Activated CD4-positive, alpha-beta T cell treated with anti-CD3 and anti-CD28 coated beads, Interleukin-2, Interleukin-6, amounts not matched to agents 100 ng/mL and 50 ng/mL, durations not matched to agents 16 hours and 8 hours (primary cell): ENCODE measurements at regions not wholly inside any gene's neighbourhood (a gene's known extent, or its start where the extent isn't known, plus 50 kb on each side); places are given as distances from the start of the nearest gene placed in this dataset.

Experiments
- DNase-seq: peaks from one replicate; pipeline ENCODE4 v3.0.0-alpha.2; 2020

GRCh38 chr7:156442516-156442915 lies 198.1 kb upstream of the RNF32 start:
- no peak for DNase-seq

GRCh38 chr7:156440456-156440855 lies 200.1 kb upstream of the RNF32 start:
- DNase-seq = no peak

DNA sequence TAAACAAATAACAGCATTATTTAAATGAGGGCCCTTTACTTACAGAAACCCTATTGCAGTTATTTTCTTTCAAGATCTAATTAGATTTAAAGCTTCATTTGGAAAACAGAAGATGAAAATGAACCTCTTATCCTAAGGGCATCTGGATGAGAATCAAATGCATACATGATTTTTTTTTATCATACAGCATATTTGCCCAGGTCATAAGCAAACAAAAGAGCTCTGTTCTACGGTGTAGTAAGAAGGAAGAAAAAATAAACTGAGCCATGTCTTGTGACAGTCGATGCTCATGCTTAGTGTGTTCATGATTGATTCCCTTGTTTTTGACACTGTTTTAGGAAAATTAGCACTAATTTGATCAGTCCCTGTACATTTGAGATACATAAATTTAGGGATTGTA lies 202.6 kb upstream of the RNF32 start:
- no peak for DNase-seq

- DNase-seq = no peak
These were observed 203.5 kb upstream of the RNF32 start for GRCh38 chr7:156437021-156437614.

DNA sequence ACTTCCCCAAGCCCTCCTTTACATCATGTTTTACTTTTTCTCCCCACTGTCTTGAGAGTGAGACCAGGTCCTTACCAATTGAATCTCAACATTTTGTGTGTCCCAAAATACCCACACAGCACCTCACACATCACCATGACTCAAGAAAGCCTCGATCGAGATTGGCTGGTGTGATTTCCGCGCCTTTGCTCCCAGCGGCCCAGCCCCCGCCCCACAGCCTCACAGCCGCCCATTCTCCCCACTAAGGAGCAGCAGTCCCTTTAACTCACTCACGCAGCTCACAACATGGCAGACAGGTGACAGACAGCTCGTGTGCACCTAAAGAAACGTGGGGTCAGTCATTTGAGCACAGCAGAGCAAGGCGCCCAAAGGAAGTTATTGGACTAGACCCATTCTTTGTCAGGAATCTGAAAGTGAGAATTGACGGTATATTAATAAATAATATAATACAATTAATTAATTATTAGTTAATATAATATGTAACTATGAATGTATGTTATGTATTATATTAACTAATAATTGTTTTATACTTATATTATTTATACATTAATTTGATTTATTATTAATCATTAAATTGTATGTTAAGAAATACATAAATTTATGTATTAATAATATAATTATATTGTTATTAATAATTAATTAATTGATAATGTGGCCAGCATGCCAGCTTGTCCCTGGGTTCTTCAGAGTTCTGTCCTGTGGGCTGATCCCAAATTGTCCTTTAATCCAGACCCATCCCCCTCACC lies 204.9 kb upstream of the RNF32 start:
- no peak for DNase-seq

GRCh38 chr7:156434706-156435105 lies 205.9 kb upstream of the RNF32 start:
- DNase-seq = no peak

DNA sequence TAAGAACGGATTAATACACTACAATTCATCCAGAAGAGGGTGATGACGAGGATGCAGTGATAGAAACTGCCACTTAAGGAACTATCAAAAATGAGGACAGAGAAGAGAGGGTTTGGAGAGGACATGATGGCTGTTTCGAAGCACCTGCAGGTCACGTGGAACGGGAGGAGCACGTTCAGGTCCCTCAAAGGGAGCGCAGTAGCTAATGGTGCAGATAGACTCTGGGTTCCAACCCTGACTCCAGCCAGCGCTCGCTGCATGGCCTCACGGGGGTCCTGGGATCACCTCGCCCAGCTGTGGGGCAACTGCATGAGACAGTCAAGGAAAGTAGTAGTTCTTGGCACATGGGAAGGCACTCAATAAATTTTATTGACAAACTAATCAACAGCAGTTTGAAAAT lies 208.6 kb upstream of the RNF32 start:
- no peak for DNase-seq

DNA sequence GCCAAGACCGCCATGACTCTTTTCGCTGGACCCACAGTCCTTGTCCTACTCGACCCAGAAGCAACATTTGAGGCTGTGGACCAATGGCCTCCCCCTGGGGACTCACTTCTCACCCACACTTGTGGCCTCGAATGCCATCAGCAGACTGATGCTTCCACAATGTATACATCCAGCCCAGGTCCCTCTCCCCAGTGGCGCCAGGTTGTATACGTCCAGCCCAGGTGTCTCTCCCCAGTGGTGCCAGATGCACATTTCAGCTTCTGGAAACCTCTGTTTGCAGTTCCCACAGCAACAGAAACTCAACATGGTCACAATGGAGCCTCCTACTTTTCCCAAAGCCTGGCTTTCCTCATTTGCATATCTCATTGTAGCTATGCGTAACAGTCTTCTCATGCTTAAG lies 210.5 kb upstream of the RNF32 start:
- no peak for DNase-seq

GRCh38 chr7:156429514-156429913 lies 211.1 kb upstream of the RNF32 start:
- DNase-seq = no peak

DNA sequence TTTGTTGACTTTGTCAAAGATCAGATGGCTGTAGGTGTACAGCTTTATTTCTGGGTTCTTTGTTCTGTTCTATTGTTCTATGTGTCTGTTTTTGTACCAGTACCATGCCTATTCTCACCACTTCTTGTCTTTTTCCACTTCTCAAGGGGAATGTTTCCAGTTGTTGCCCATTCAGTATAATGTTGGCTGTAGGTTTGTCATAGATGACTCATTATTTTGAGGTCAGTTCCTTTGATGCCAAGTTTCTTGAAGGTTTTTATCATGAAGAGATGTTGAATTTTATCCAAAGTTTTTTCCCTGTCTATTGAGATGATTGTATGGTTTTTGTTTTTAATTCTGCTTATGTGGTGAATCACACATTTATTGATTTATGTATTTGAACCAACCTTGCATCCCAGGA lies 216.7 kb upstream of the RNF32 start:
- no peak for DNase-seq

- no peak for DNase-seq
These were observed 220.1 kb upstream of the RNF32 start for GRCh38 chr7:156420496-156420895.

DNA sequence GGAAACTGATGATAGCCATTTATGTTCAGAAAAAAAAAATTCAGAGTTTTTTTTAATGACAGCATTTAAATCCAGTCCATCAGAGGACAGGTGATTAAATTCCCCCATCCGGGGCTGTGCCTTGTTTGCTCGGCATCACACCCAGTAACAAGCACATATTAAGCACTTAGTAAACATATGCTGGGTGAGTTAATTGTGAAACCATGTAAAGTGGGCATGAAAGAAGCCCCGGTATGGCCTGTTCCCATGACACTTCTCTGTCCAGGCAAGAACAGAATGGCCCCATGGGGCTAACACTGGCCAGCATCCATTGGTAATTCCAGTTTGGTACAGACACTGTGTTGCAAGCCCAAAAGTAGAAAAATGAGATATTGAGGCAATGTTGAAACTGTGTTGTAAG lies 220.8 kb upstream of the RNF32 start:
- no peak for DNase-seq

DNA sequence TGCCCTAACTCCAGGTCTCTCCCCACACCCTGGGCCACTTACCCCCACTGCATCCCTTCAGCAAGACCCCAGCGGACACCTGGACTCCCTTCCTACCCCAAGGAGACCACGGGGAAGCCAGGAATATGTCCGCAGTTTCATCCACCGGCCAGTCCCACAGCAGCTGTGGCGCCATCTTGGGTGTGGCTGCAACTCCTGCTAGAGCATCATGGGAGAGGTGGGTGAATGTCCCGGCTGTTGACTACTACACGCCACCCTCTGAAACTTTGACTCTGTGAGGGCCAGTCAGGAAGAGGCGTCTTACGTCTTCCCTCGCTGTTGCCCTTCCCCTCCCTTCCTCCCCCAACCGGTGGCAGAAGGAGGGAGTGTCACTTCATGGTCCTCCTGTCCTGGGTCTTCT lies 238.3 kb upstream of the RNF32 start:
- DNase-seq = no peak

DNA sequence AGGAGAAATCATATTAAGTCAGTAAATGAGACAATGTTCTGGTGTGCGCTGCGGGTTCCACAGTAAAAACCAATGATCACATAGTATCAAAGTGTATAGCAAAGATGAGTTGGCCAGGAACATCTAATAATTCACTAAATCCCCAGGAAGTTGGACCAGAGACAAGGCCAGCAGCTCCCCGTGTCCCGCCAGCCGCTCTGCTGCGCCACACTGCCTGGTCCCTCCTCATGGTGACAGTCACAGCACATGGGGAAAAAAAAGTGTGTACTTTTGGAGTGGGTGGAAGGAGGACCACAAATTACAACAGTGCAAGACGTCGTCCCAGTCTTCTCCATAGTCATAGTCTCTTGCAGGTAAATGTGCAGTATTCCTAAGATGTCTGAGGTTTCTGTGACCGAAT lies 239.0 kb upstream of the RNF32 start:
- DNase-seq = no peak

GRCh38 chr7:156400046-156400445 lies 240.5 kb upstream of the RNF32 start:
- DNase-seq = no peak

GRCh38 chr7:156397249-156397648 lies 243.3 kb upstream of the RNF32 start:
- DNase-seq = no peak

DNA sequence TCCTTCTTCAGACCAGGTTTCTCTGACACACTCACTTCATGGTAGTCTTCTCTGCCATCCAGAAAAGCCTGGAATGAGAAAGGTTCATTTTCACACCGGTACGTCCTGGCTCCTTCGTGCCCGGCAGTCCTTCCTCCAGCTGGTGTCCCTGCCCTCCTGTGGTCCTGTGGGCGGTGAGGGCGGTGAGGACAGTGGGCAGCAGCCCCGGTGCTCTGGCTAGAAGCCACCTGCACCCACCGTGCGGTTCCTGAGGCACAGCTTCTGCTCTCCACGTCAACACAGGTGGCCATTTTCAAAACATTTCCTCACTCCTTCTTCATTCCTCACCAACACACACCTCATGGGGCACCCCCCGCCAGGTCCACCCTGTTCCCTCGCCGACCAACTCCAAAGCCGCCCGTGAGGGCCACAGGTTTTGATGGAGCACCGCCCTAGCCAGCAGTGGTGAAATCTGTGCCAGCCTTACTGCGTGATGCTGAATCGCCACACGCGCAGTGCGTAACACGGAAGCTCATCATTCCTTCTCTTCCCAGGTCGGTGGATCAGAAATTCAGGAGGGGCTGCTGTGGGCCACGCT lies 251.4 kb upstream of the RNF32 start:
- no peak for DNase-seq

DNA sequence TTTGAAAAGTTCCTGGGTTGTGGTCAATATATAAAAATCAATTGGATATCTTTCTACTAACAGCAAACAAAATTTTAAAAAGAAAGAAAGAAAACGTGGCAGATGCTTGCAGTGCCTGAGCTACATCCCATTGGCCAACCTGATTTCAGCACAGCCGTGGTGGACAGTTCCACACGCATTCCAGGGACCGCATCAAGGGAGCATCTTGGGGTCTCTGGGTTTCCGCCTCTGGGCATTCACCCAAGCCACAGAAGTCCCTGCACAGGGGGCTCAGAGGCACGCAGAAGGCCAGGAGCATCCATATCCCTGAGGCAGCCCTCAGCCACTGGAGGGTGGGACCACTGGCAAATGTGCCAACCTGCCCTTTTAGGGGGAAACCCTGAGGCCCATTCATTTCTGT lies 254.5 kb upstream of the RNF32 start:
- no peak for DNase-seq

GRCh38 chr7:156384706-156385105 lies 255.9 kb upstream of the RNF32 start:
- DNase-seq = no peak

DNA sequence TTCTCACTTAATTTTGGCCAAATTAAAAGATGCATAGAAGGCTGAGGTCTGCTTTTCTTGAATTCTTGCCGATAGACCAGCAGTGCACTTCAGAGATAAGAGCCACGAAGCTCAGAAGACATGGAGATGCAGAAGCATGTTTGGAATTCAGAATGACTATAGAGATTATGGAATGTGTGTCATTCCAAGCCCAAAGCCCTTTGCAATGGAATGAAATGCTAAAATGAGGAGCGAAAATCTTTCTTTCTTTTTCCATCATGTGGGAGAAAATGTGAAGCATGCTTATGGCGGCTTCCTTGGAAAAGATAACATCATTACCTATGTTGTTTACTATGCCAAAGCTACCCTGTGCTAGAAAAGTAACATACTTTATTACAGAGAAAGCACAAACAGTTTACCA lies 257.0 kb upstream of the RNF32 start:
- no peak for DNase-seq

GRCh38 chr7:156380261-156380660 lies 260.3 kb upstream of the RNF32 start:
- DNase-seq = no peak

- no peak for DNase-seq
These were observed 261.1 kb upstream of the RNF32 start for GRCh38 chr7:156379324-156380070.

- DNase-seq = no peak
These were observed 261.8 kb upstream of the RNF32 start for GRCh38 chr7:156378806-156379205.

DNA sequence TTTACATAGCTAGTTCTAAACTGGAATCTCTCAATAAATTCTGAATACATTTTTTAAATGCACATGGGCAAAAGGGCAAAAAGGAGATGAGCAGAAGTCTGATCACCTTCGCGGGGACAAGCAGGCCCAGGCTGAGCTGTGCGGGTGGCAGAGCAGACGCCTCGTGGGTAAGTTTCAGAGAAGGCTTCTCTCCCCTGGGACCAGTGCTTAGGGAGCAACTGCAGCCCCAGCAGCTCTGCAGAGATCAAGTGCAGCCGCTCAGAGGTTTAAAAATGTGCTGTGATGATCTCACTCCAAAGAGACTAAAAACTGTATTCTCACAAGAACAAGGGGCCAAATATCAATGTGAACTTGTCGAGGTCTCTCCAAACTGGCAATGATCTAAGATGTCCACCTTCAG lies 264.3 kb upstream of the RNF32 start:
- no peak for DNase-seq
